Activated naive CD4-positive, alpha-beta T cell treated with anti-CD3 and anti-CD28 coated beads, Interleukin-2, amount 50 U/mL, for 16 hours (primary cell): ENCODE measurements at regions not wholly inside any gene's neighbourhood (a gene's known extent, or its start where the extent isn't known, plus 50 kb on each side); places are given as distances from the start of the nearest gene placed in this dataset.
"Not testable (repeated sequence)": the region's sequence is repeated elsewhere in the genome, so short reads cannot be mapped to it uniquely, and the experiment has no call there.

ENCODE experiments used
- DNase-seq: peaks from one replicate; pipeline ENCODE4 v3.0.0-alpha.2; 2020

- no peak for DNase-seq
Measured at GRCh38 chr4:23976423-23976822, 86.6 kb upstream of the PPARGC1A start.

GRCh38 chr4:23973308-23973855 is 83.5 kb upstream of the PPARGC1A start:
- DNase-seq: no peak

- no peak for DNase-seq
Measured at GRCh38 chr4:23972805-23973204, 83.0 kb upstream of the PPARGC1A start.

DNA sequence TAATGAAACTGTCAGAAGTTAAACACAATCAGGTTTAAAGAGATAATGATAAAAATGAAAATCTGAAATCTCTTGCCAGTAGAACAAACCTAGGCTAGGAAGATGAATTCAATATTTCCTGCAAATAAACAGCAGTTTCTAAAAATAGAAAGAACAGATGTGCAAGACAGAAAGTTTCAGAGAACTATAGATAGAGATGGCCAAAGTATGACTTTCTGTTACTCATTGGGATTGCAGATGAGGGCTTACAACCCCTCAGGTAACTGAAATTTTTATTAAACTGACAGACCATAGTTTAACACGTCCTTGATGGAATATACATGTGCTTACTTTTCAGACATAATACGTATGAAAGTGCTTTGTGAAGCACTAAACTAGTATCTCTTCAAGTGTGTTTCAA is 82.3 kb upstream of the PPARGC1A start:
- DNase-seq: no peak

DNA sequence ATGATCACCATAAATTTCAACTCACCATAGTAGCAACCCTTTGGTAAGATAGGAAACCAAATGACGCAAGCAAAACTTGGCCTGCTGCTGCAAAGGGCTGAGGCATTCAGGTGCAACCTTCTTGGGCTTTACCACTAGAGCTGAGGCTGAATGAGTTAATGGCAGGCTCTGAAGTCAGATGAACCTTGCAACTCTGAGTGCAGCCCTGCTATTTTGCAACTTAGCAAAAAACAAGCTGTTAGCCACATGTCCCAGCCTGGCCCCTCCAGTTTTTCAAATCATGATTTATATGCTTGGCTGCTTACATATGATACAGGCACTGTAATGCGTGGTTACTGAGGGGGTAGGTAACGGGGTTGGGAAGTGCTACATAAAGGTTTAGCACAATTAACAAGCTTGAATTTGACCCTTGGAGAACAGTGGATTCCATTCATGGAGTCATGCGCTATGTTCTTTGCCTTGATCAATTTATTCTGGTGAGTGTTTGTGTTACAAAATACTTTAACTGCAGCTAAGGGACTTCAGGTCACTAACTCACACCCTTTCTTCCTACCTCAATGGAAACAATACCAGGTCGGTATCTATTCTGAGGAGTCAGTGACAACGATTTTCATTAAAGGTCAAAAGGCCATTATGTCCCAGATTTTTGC is 80.5 kb upstream of the PPARGC1A start:
- no peak for DNase-seq

DNA sequence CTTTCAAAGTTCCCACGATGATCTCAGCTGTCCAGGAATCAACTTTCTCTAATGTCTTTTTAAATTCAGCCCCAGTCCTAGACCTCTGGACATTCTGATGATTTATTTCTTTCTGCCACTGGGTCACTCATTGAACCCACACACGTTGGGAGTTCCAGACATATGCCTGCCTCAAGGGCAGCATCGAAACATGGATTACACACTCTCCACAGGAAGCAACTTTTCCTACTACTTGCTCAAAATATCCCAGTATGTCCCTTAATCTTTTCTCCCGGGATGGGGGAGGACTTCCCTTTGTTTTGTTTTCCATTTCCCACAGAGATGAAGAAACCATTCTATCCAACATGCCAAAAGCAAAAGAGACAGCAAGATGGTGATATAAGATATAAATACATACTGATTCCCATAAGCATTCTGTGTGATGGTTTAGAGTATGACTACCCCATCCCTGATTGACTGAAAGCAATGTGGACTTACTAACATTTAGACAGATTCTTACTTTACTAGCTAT is 79.8 kb upstream of the PPARGC1A start:
- DNase-seq: no peak

- no peak for DNase-seq
Measured at GRCh38 chr4:23967281-23967680, 77.4 kb upstream of the PPARGC1A start.

DNA sequence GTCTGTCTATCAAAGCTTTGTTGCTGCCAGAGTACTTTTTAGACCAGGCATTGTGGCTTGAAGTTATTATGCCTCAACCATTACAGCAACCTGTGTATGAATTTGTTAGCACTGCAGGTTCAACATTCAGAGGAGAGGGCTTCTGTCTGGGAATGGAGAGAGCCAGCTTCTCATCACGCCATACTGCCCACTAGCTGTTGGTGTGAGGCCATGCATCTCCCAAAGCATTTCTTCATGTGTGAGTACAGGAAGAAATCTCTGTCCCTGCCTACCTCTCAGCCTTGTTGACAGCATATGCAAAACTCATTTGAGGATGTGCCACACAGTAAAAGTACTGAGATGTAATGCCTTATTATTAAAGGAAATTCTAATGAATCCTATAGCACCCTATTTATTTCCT is 76.9 kb upstream of the PPARGC1A start:
- no peak for DNase-seq

- DNase-seq: no peak
Measured at GRCh38 chr4:23962462-23962861, 72.6 kb upstream of the PPARGC1A start.

- DNase-seq: not testable (repeated sequence)
Measured at GRCh38 chr4:23961395-23961794, 71.5 kb upstream of the PPARGC1A start.

- no peak for DNase-seq
Measured at GRCh38 chr4:23959396-23960148, 69.7 kb upstream of the PPARGC1A start.

- no peak for DNase-seq
Measured at GRCh38 chr4:23958749-23959148, 68.9 kb upstream of the PPARGC1A start.

DNA sequence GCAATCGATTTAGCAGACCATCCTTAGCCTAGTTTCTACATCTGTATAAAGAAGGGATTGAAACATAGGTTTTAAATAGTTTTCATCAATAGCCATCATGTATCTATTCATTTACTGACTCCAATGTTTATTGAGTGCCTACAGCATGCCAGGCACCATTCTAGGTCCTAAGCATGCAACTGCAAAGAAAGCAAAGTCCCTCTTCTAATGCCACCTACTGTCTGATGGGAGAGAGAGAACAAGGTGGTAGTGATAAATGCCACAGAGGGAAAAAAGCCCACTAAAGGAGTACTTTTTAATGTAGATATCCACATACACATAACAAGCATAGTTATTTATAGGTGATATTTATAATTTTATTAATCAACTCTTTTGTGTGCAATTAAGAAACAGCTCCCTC is 67.6 kb upstream of the PPARGC1A start:
- DNase-seq: no peak

GRCh38 chr4:23956601-23957364 is 66.9 kb upstream of the PPARGC1A start:
- no peak for DNase-seq

DNA sequence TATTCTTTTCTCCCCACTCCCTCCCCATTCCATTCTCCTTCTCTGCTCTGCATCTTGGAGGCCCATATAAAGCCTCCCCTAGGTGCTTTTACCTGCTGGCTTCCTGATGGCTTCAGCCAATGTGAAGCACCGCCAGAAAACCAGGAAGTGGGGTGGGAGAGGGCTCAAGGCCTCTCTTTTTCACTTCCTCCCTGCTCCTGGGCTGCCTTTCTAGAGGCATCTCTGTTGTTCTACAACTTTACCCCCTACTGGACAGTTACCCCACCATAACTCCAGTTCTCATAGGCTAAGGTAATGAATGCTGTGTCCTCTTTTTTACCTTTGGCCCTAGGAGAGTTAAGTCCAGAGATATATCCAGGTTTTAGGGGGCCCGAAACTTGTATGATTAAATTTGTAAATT is 62.4 kb upstream of the PPARGC1A start:
- no peak for DNase-seq

DNA sequence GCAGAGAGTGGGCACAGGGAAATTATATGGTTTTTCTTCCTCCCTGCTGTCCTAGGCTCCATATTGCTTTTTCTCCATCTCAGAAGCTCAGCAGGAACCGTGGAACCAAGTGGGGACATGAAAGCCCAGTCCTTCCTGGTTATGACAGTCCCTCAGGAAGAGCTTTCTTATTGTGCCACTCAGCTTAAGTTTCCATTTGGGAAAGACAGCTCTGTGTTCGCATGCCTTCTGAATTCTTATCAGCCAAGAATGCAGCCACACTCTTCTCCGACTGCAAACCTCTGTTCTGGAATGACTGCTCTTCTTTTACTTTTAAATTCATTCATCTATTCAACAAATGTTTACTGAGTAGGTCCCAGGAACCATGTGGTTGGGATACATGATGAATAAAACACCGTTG is 58.0 kb upstream of the PPARGC1A start:
- DNase-seq: no peak

DNA sequence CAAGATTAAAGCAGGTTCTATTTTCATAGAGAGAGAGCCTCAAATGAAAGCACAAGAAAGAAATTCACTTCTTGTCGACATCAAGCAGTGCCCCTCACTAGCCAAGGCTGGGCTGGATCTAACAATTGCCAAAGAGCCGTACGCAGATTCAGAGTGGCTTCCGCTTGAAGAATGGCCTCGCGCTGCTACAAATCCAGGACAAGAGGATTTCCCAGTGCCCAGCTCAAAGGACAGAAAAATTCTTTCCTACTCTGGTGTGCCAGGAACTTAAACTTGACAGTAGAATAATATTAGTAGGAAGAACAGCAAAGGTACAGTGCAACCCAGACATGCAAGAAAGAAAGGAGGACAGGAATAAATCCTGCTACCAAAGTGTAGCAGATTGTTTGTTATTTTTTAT is 56.5 kb upstream of the PPARGC1A start:
- no peak for DNase-seq

DNA sequence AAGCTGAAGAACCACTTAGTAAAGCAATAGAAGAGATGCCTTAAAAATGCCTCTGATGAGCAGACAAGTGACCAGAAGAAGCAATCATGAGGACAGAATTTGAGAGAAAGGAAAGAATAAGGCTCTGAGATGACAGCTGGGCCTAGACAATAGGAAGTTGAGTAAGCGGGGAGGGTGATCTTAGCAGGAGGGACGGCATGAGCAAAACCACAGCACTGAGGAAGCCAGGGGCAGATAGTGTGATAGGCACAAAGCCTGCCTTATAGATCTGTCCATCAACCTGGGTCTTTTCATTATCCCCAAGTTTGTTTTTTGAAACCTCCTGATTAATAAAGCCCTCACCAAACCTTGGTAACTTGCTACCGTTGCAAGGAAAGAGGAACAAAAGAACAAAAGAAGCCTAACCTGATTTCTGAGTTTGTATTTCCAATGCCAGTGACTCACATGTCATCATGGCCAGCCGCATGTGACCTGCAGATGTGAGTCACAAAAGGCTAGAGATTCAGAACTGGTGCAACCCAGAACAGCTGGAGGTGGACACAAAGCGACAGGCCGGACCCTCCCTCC is 55.7 kb upstream of the PPARGC1A start:
- DNase-seq: no peak

GRCh38 chr4:23944556-23944955 is 54.7 kb upstream of the PPARGC1A start:
- not testable (repeated sequence) for DNase-seq

GRCh38 chr4:23943478-23943877 is 53.6 kb upstream of the PPARGC1A start:
- no peak for DNase-seq

- no peak for DNase-seq
Measured at GRCh38 chr4:23942471-23942870, 52.6 kb upstream of the PPARGC1A start.
